Smooth muscle cell (in vitro differentiated cells): ENCODE measurements at regions not wholly inside any gene's neighbourhood (a gene's known extent, or its start where the extent isn't known, plus 50 kb on each side); places are given as distances from the start of the nearest gene placed in this dataset.

Experiments
- DNase-seq: peaks from one replicate; lab custom pipeline; 2025; ENCODE audit not compliant: unreplicated experiment; lab: John Stamatoyannopoulos, UW
- H2AFZ ChIP-seq: fragments of 200-600 bp; sonication (generic); 2 replicates; pipeline ENCODE4 v1.6.0; 2016; ENCODE audit warnings: antibody characterized with exemption, low read depth, mild to moderate bottlenecking
- H3F3A ChIP-seq: fragments of 200-600 bp; sonication (generic); 2 replicates; pipeline ENCODE4 v1.6.0; 2017; ENCODE audit warnings: antibody characterized with exemption, low read depth
- H3K27ac ChIP-seq: fragments of 200-600 bp; sonication (generic); 2 replicates; pipeline ENCODE4 v1.5.1; 2016; ENCODE audit warnings: low read depth, mild to moderate bottlenecking
- H3K27me3 ChIP-seq: fragments of 200-600 bp; sonication (generic); 2 replicates; pipeline ENCODE4 v1.6.1; 2016; ENCODE audit warnings: low read depth, mild to moderate bottlenecking
- H3K36me3 ChIP-seq: fragments of 200-600 bp; sonication (generic); 2 replicates; pipeline ENCODE4 v1.5.1; 2016; ENCODE audit warnings: low read depth
- H3K4me1 ChIP-seq: fragments of 200-600 bp; sonication (generic); 2 replicates; pipeline ENCODE4 v1.5.1; 2016; ENCODE audit warnings: low read depth
- H3K4me2 ChIP-seq: fragments of 200-600 bp; sonication (generic); 2 replicates; pipeline ENCODE4 v1.6.0; 2016; ENCODE audit warnings: mild to moderate bottlenecking
- H3K4me3 ChIP-seq: fragments of 200-600 bp; sonication (generic); 2 replicates; pipeline ENCODE4 v1.5.1; 2016; ENCODE audit warnings: mild to moderate bottlenecking
- H3K79me2 ChIP-seq: fragments of 200-600 bp; sonication (generic); 2 replicates; pipeline ENCODE4 v1.6.0; 2016; ENCODE audit warnings: low read depth, mild to moderate bottlenecking
- H3K9ac ChIP-seq: fragments of 200-600 bp; sonication (generic); 2 replicates; pipeline ENCODE4 v1.6.0; 2016; ENCODE audit warnings: low read depth
- H3K9me3 ChIP-seq: fragments of 200-600 bp; sonication (generic); replicated peaks from 2 replicates; pipeline ENCODE4 v1.5.1; 2016; ENCODE audit warnings: low read depth
- H4K20me1 ChIP-seq: fragments of 200-600 bp; sonication (generic); 2 replicates; pipeline ENCODE4 v1.6.0; 2016; ENCODE audit warnings: low read depth
- WGBS: methylation state at CpG from one replicate; pipeline ENCODE4 v1.1.7; 2016; ENCODE audit warnings: low lambda C conversion rate; 5-methylcytosine and 5-hydroxymethylcytosine counted together
- TF ChIP-seq, protein P1 (sequence below): fragments of 200-600 bp; sonication (generic); IDR thresholded peaks from 2 replicates; pipeline ENCODE4 v1.5.1; 2017; ENCODE audit warnings: borderline replicate concordance, mild to moderate bottlenecking, antibody characterized with exemption; ENCODE audit not compliant: insufficient read depth, poor library complexity, severe bottlenecking

DNA sequence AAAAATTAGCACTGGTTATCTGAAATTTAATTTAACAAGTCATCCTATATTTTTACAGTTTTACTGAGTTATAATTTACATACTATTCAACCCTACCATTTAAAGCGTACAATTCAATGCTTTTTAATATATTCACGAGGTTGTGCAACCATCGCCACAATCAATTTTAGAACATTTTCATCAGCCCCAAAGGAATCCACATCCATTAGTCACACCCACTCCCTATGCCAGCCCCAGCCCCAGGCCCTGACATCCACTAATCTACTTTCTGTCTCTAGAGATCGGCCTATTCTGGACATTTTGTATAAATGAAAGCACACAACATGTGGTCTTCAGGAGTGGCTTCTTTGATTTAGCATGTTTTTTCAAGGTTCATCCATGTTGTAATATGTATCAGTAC lies 134.7 kb downstream of the PSMG1 start:
- TF ChIP-seq, protein P1, sequence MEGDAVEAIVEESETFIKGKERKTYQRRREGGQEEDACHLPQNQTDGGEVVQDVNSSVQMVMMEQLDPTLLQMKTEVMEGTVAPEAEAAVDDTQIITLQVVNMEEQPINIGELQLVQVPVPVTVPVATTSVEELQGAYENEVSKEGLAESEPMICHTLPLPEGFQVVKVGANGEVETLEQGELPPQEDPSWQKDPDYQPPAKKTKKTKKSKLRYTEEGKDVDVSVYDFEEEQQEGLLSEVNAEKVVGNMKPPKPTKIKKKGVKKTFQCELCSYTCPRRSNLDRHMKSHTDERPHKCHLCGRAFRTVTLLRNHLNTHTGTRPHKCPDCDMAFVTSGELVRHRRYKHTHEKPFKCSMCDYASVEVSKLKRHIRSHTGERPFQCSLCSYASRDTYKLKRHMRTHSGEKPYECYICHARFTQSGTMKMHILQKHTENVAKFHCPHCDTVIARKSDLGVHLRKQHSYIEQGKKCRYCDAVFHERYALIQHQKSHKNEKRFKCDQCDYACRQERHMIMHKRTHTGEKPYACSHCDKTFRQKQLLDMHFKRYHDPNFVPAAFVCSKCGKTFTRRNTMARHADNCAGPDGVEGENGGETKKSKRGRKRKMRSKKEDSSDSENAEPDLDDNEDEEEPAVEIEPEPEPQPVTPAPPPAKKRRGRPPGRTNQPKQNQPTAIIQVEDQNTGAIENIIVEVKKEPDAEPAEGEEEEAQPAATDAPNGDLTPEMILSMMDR, result no peak
- 69% methylated on average over 4 of the region's 4 CpGs for WGBS
- Histone ChIP-seq H3F3A (peaks cover 4% of the 10 kb centered on the region), H3K79me2 (no peaks in the 10 kb centered on the region), H3K9ac (peak overlapping the region; percentile 53), H3K9me3 (no peaks in the 10 kb centered on the region), H3K27ac (peak overlapping the region; percentile 89), H3K4me3 (no peak overlapping the region), H3K36me3 (no peaks in the 10 kb centered on the region), H3K4me2 (peak overlapping the region; percentile 52), H2AFZ (no peak overlapping the region), H3K27me3 (no peaks in the 10 kb centered on the region), H4K20me1 (no peaks in the 10 kb centered on the region), H3K4me1 (peaks cover 11% of the 10 kb centered on the region)
- DNase-seq, result no peak

GRCh38 chr21:39048064-39048463 lies 135.2 kb downstream of the PSMG1 start:
- no peaks in the 10 kb centered on the region for H3K9me3 ChIP-seq
- peaks cover 4% of the 10 kb centered on the region for H3F3A ChIP-seq
- peak overlapping the region; percentile 53 for H3K9ac ChIP-seq
- H3K4me2 ChIP-seq, result peak overlapping the region; percentile 52
- H3K27me3 ChIP-seq, result no peaks in the 10 kb centered on the region
- H3K27ac ChIP-seq, result peak overlapping the region; percentile 89
- H3K36me3 ChIP-seq, result no peaks in the 10 kb centered on the region
- H2AFZ ChIP-seq, result peak overlapping the region; percentile 42
- no peak for DNase-seq
- 28% methylated on average over 6 of the region's 6 CpGs for WGBS
- no peak overlapping the region for H3K4me3 ChIP-seq
- TF ChIP-seq, protein P1, result no peak
- no peaks in the 10 kb centered on the region for H4K20me1 ChIP-seq
- H3K4me1 ChIP-seq, result peaks cover 11% of the 10 kb centered on the region
- no peaks in the 10 kb centered on the region for H3K79me2 ChIP-seq

DNA sequence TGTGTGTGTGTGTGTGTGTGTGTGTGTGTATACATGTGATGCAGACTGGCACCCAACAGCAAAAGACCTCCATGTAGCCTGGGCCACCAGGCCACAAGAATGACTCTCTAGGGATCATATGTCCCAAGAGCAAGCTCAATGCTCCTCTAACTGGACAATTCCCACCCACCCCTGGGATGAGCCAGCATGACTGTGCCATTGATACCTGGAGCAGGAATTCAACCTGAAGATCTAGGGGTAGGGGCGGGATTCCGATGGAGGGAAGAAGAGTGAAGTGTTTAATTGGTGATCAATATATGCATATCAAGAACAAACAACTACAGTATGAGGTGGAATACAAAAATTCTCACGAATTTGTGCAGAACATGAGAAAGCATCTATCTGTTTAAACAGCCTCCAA lies 136.2 kb downstream of the PSMG1 start:
- H3K79me2 ChIP-seq, result no peaks in the 10 kb centered on the region
- no peaks in the 10 kb centered on the region for H3K9me3 ChIP-seq
- no peak overlapping the region for H3K4me2 ChIP-seq
- no peaks in the 10 kb centered on the region for H3K27me3 ChIP-seq
- no peaks in the 10 kb centered on the region for H3K36me3 ChIP-seq
- DNase-seq, result no peak
- 96% methylated on average over 3 of the region's 3 CpGs for WGBS
- no peaks in the 10 kb centered on the region for H4K20me1 ChIP-seq
- peak overlapping the region; percentile 89 for H3K27ac ChIP-seq
- H3K4me1 ChIP-seq, result peaks cover 11% of the 10 kb centered on the region
- H3K4me3 ChIP-seq, result no peak overlapping the region
- no peak overlapping the region for H2AFZ ChIP-seq
- H3F3A ChIP-seq, result peaks cover 4% of the 10 kb centered on the region
- no peak overlapping the region for H3K9ac ChIP-seq
- TF ChIP-seq, protein P1, result no peak

DNA sequence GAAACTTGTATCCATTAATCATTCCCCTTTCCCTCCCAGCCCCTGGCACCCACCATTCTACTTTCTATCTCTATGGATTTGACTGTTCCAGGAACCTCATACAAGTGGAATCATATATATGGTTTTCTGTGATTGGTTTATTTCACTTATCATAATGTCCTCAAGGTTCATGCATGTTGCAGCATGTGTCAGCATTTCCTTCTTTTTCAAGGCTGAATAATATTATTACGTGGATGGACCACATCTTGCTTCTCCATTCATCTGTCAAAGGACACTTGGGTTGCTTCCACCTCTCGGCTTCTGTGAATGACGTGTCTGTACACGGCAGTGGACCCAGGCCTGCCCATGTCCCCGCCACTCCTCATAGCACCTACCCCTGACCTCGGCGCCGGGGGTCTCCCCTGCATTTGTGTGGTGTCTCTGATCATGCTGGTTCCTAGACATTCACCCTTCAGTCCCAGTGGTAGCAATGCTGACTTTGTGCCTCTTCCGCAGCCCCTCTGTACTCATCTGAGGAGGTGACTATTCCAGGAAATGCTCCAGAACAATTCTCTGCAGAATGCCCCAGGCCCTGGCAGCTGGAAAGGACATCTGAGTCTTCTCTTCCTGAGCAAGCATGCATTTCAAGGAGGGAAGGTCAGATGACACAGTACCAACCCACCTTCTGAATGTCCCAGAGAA lies 136.9 kb downstream of the PSMG1 start:
- no peak overlapping the region for H3K4me3 ChIP-seq
- DNase-seq, result no peak
- no peaks in the 10 kb centered on the region for H3K36me3 ChIP-seq
- peaks cover 4% of the 10 kb centered on the region for H3F3A ChIP-seq
- 98% methylated on average over 9 of the region's 9 CpGs for WGBS
- no peaks in the 10 kb centered on the region for H3K9me3 ChIP-seq
- no peak overlapping the region for H3K9ac ChIP-seq
- H3K4me2 ChIP-seq, result no peak overlapping the region
- H2AFZ ChIP-seq, result no peak overlapping the region
- no peak overlapping the region for H3K27ac ChIP-seq
- H3K4me1 ChIP-seq, result peaks cover 11% of the 10 kb centered on the region
- no peaks in the 10 kb centered on the region for H4K20me1 ChIP-seq
- no peaks in the 10 kb centered on the region for H3K27me3 ChIP-seq
- TF ChIP-seq, protein P1, result no peak
- H3K79me2 ChIP-seq, result no peaks in the 10 kb centered on the region
